ENCODE measurements at regions not wholly inside any gene's neighbourhood (a gene's known extent, or its start where the extent isn't known, plus 50 kb on each side); places are given as distances from the start of the nearest gene placed in this dataset.

GRCh38 chr9:3773362-3774060 is 247.7 kb upstream of the RFX3 start:
- no peaks in the 10 kb centered on the region for H3K4me1 ChIP-seq (ENCODE audit: control insufficient read depth in 4 of 4, insufficient read depth in 4 of 4, low read length in 3 of 4)
- TF ChIP-seq EGR1 (IDR thresholded peaks at IDR 0.05; ENCODE audit: low read depth in 2 of 2) (no peak), RAD21 (IDR thresholded peaks at IDR 0.05) (no peak), RXRA (IDR thresholded peaks at IDR 0.05) (no peak), SP1 (IDR thresholded peaks at IDR 0.05) (no peak), TAF1 (conservative IDR thresholded peaks at IDR 0.05) (no peak), JUND (IDR thresholded peaks at IDR 0.05) (no peak), NR2F2 (IDR thresholded peaks at IDR 0.05) (no peak), ATF3 (IDR thresholded peaks at IDR 0.05) (no peak), HNF4G (IDR thresholded peaks at IDR 0.05) (no peak), YY1 (IDR thresholded peaks at IDR 0.05) (no peak), CTCF (IDR thresholded peaks at IDR 0.05; ENCODE audit: low read depth, low read length, missing input control) (no peak), HNF4A (conservative IDR thresholded peaks at IDR 0.05) (no peak), FOXA2 (IDR thresholded peaks at IDR 0.05) (no peak), REST (IDR thresholded peaks at IDR 0.05) (no peak), GABPA (IDR thresholded peaks at IDR 0.05 in 1 of 2, conservative IDR thresholded peaks at IDR 0.05 in 1 of 2) (no peak), FOXA1 (IDR thresholded peaks at IDR 0.05) (no peak)
- TF ChIP-seq, protein P1, sequence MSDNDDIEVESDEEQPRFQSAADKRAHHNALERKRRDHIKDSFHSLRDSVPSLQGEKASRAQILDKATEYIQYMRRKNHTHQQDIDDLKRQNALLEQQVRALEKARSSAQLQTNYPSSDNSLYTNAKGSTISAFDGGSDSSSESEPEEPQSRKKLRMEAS (IDR thresholded peaks at IDR 0.05): no peak
- TF ChIP-seq, protein P2, sequence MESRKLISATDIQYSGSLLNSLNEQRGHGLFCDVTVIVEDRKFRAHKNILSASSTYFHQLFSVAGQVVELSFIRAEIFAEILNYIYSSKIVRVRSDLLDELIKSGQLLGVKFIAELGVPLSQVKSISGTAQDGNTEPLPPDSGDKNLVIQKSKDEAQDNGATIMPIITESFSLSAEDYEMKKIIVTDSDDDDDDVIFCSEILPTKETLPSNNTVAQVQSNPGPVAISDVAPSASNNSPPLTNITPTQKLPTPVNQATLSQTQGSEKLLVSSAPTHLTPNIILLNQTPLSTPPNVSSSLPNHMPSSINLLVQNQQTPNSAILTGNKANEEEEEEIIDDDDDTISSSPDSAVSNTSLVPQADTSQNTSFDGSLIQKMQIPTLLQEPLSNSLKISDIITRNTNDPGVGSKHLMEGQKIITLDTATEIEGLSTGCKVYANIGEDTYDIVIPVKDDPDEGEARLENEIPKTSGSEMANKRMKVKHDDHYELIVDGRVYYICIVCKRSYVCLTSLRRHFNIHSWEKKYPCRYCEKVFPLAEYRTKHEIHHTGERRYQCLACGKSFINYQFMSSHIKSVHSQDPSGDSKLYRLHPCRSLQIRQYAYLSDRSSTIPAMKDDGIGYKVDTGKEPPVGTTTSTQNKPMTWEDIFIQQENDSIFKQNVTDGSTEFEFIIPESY (IDR thresholded peaks at IDR 0.05): no peak
- no peak overlapping the region for H3K4me3 ChIP-seq (ENCODE audit: low read depth in 1 of 3, low read length in 3 of 3)
- H3K9me3 ChIP-seq (ENCODE audit: control insufficient read depth in 4 of 4, low read length in 3 of 4): no peaks in the 10 kb centered on the region
- H3K27ac ChIP-seq (ENCODE audit: low read depth in 1 of 2, low read length in 2 of 2): no peak overlapping the region
- H3K9ac ChIP-seq (ENCODE audit: low read depth in 1 of 2, low read length in 2 of 2): no peak overlapping the region
- peaks cover 0 to 3% (median 0%) of the 10 kb centered on the region in 4 donors for H3K27me3 ChIP-seq (ENCODE audit: control insufficient read depth in 4 of 4, insufficient read depth in 4 of 4, low read length in 3 of 4)
- no peaks in the 10 kb centered on the region for H3K36me3 ChIP-seq (ENCODE audit: control insufficient read depth in 4 of 4, insufficient read depth in 3 of 4, low read depth in 1 of 4, low read length in 3 of 4)
- 91% methylated on average over 6 of the region's 6 CpGs for WGBS
- DNase-seq (ENCODE audit: low spot score): no peak

Measured in liver (tissue), 8 donors.